Stimulated activated CD8-positive, alpha-beta memory T cell treated with anti-CD3 and anti-CD28 coated beads, Interleukin-7, amount 100 ng/mL, for 48 hours (primary cell): ENCODE measurements at regions not wholly inside any gene's neighbourhood (a gene's known extent, or its start where the extent isn't known, plus 50 kb on each side); places are given as distances from the start of the nearest gene placed in this dataset.
"Not testable (repeated sequence)": the region's sequence is repeated elsewhere in the genome, so short reads cannot be mapped to it uniquely, and the experiment has no call there.

Experiments
- DNase-seq, 2 donors: peaks; one replicate each; pipeline ENCODE4 v3.0.0-alpha.2; 2020; ENCODE audit warnings: low read depth in 1 of 2; ENCODE audit errors: extremely low read depth in 1 of 2

- DNase-seq, result not testable (repeated sequence)
Observed at GRCh38 chr12:54799966-54800365, 54.4 kb upstream of the MUCL1 start.

DNA sequence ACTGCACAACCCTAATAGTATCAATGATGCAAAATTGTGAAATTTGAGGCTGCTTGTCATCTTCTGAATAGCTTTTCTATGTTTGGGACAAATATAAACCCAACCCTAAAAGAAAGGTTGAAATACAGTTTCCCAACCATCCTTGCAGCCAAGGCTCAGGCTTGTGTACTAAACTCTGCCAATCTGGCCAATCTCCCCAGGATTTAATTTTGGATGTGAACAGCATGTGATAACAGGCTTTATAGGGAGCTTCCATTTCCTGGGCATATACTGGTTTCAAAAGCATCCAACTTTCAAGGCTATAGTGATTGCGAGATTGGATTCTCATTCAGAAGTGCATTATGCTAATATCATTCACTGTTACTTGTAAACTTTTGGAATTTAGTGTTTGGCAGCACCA, 55.7 kb upstream of the MUCL1 start:
- DNase-seq, result no peak

DNA sequence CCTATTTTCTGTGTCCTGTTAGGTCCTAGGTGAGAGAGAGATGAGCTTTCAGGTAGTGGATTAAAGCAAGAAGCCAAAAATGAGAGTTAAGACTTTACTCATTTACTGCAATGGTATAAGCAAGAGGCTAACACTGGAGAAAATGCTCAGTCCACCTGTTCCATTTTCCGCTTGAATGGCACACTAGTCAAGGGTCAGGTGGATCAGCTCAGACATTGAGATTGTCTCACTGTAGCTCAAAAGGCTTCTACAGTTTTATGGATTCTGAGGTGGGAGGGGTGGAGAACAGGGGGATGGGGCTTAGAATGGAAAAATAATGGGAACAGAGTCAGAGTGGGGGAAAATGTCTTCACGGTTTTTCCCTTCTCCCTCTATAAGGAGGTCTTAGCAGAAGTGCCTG, 57.3 kb upstream of the MUCL1 start:
- DNase-seq, result no peak

DNA sequence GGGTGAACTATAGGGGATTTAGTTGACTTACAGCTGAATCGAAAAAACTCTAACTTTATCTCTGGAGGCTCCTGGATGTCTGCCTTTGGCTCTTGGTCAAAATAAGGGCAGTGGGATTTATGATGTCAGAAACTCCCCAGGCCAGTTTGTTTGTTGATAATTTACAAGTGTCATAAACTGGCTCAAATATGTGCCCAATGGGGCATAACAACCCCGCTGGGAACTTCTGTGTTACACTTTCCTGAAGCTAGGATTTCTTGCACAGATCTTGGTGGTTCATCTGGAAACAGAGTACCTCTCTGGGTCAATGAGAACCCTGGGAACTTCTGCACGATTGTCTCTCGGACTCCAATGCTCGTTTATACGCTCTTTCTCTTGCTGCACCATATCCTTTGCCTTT, 58.7 kb upstream of the MUCL1 start:
- DNase-seq, result no peak

DNA sequence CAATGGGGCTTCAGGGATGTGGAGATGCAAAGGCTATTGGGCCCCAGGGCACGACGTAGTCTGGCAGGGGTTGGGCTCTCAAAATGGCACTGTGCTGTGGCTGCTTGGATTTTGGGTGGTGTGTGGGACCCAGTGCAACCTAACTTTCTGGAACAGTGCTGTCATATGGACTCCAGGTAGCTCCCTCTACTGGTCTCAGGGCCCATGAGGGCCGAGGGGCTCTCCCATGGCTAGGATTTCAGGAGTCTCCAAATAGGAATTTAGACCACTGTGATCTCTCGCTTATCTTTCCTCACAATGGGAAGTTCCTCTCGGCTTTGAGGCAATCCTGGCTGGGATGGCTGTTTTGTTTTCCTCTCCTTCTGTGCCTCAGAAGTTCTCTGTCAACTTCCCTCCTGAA, 68.2 kb upstream of the MUCL1 start:
- DNase-seq, result no peak

DNA sequence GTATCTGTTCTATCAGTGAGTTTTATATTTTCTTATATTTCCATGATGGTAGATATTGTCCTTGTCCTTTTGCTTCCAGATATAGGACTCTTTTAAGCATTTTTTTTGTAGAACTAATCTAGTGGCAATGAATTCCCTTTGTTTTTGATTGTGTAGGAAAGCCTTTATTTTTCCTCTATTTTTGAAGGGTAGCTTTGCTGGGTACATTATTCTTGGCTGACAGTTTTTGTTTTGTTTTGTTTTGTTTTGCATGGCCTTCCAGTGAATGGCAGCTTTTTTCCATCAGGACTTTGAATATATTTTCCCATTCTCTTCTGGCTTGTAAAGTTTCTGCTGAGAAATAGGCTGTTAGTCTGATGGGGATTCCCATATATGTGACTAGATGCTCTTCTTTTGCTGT, 70.2 kb upstream of the MUCL1 start:
- no peak for DNase-seq

DNA sequence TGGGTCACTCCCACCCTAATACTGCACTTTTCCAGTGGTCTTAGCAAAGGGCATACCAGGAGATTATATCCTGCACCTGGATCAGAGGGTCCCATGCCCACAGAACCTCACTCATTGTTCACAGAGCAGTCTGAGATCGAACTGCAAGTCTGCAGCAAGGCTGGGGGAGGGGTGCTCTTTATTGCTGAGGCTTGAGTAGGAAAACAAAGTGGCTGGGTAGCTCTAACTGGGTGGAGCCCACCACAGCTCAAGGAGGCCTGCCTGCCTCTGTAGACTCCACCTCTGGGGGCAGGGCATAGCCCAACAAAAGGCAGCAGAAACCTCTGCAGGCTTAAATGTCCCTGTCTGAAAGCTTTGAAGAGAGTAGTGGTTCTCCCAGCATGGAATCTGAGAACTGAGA, 77.3 kb upstream of the MUCL1 start:
- not testable (repeated sequence) for DNase-seq

- no peak for DNase-seq
Observed at GRCh38 chr12:54773593-54773992, 80.7 kb upstream of the MUCL1 start.

DNA sequence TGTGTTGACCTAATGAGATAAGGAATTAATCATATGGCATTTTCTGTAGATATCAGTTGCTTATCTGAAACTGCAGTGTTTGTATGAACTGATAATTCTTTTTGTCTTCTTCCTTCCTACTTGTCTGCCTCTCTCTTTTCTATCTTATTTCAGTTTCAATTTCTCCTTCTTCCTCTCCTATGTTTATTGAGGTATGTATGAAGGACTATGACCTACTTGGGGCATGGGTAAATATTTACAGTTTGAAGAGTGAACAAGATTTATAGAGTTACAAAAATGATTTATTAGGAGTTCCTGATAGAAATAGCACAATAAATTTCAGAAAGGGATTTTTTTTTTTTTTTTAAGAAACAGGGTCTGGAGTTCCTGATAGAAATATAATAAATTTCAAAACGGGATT, 88.7 kb upstream of the MUCL1 start:
- no peak for DNase-seq

- DNase-seq, result no peak
Observed at GRCh38 chr12:54762390-54762789, 91.9 kb upstream of the MUCL1 start.

- DNase-seq, result no peak
Observed at GRCh38 chr12:54759751-54760150, 94.6 kb upstream of the MUCL1 start.

GRCh38 chr12:54751493-54751892, 102.8 kb upstream of the MUCL1 start:
- DNase-seq, result no peak

GRCh38 chr12:54749191-54749818, 101.1 kb upstream of the DCD start:
- DNase-seq, result no peak

- no peak for DNase-seq
Observed at GRCh38 chr12:54744590-54744989, 96.4 kb upstream of the DCD start.

DNA sequence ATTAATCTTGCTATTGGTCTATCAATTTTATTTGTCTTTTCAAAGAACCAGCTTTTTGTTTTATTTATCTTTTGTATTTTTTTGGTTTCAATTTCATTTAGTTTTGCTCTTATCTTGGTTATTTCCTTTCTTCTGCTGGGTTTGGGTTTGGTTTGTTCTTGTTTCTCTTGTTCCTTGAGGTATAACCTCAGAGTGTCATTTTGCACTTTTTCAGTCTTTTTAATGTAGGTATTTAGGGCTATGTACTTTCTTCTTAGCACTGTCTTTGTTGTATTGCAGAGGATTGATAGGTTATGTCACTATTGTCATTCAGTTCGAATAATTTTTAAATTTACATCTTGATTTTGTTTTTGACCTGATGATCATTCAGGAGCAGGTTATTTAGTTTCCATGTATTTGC, 92.7 kb upstream of the DCD start:
- DNase-seq, result no peak

DNA sequence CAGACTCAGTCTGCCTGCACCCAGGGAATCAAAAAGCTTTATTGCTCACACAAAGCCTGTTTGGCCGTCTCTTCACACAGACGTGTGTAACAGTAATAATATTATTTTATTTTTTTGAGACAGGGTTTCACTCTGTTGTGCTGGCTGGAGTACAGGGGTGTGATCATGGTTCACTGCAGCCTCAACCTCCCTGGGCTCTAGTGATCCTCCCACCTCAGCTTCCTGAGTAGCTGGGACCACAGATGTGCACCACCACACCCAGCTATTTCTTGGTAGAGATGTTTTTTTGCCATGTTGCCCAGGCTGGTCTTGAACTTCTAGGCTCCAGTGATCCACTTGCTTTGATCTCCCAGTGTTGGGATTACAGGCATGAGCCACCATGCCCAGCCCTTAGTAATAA, 88.4 kb upstream of the DCD start:
- no peak for DNase-seq

- no peak for DNase-seq
Observed at GRCh38 chr12:54734196-54734950, 86.2 kb upstream of the DCD start.

DNA sequence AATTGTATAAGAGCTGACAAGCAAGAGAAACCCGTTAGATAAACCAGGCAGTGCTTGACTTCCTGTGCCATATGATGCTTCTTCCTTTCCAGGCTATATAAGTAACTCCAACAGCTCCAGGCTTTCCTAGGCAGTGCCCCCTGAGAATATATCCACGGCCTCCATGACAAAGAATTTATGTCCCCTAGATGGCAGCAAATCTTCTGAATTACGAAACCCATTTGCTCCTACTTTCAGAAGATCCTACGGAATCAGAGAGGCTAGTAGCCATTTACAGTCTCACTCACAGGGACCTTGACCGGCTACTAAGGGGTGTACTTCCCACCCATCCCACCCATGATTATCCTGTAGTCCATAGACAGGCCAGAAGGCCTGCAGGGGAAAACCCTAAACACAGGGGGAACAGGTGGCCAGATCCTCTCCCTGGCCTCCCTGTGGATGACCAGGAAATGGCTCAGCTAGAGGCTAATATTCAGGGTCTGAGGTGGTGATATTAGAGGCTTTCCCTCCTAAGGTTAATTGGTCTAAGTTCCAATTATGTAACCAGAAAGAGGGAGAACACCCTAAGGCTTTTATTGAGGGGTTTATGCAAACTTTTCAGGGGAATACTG, 77.2 kb upstream of the DCD start:
- DNase-seq, result no peak

- peak in 1 of 2 donors; percentile 8 for DNase-seq
Observed at GRCh38 chr12:54723379-54724256, 75.5 kb upstream of the DCD start.

DNA sequence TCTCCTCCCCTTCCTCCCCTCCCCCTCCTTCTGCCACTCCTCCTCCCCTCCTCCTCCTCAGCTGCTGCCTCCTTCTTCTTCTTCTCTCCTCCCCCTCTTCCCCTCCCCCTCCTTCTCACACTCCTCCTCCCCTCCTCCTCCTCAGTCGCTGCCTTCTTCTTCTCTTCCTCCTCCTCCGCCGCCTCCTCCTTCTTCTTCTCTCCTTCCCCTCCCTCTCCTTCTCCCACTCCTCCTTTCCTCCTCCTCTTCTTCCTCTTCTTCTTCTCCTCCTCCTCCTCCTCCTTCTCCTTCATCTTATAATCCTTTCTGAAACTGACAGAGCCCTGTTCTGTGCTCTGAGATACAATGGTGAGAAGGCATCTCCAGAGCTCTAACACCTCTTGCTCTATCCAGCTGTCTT, 73.1 kb upstream of the DCD start:
- no peak for DNase-seq

GRCh38 chr12:54719691-54720090, 71.5 kb upstream of the DCD start:
- no peak for DNase-seq
